ENCODE measurements at regions not wholly inside any gene's neighbourhood (a gene's known extent, or its start where the extent isn't known, plus 50 kb on each side); places are given as distances from the start of the nearest gene placed in this dataset.
A peak's percentile ranks its signal among the peaks of the same experiment; 100 is the strongest.

- no TSS peak for BruUV-seq (replicated peaks)
- H3K4me3 ChIP-seq (ENCODE audit: insufficient read depth, low read depth, low read length), result no peak overlapping the region
- H4K91ac ChIP-seq (ENCODE audit: insufficient read depth, low read depth, low read length), result no peak overlapping the region
- H3K14ac ChIP-seq (replicated peaks; ENCODE audit: low read depth, low read length), result no peak overlapping the region
- no peaks in the 10 kb centered on the region for H3K79me1 ChIP-seq (ENCODE audit: low read depth in 1 of 2, low read length in 2 of 2)
- no peak overlapping the region for H3K18ac ChIP-seq (ENCODE audit: low read depth, low read length)
- in situ Hi-C loops (cut with MboI; ENCODE audit: low sequenced_read_pairs) (loop anchor here (5.0 kb wide), 1 partner anchor 85 kb away; no protein-coding TSS in a partner anchor), intact Hi-C loops (cut with micrococcal nuclease) (no loop called here), dilution Hi-C loops (cut with HindIII; ENCODE audit: low sequenced_read_pairs, unreplicated experiment) (no loop called here)
- no peak overlapping the region for H2BK120ac ChIP-seq (ENCODE audit: low read depth, low read length)
- no peak overlapping the region for H2BK5ac ChIP-seq (ENCODE audit: low read depth, low read length, poor library complexity, severe bottlenecking)
- H3K27ac ChIP-seq (ENCODE audit: insufficient read depth, low read length), result no peak overlapping the region
- DNase-seq, result no peak
- no peak overlapping the region for H2AK9ac ChIP-seq (replicated peaks; ENCODE audit: low read depth, low read length, poor library complexity)
- H2AFZ ChIP-seq (replicated peaks; ENCODE audit: low read length, poor library complexity), result no peak overlapping the region
- H3K23ac ChIP-seq (ENCODE audit: low read depth, low read length), result no peak overlapping the region
- no peaks in the 10 kb centered on the region for H3K4me1 ChIP-seq (ENCODE audit: control insufficient read depth, insufficient read depth, low read length)
- no peak overlapping the region for H2AK5ac ChIP-seq (ENCODE audit: low read depth, low read length)
- H3K27me3 ChIP-seq (ENCODE audit: control insufficient read depth, insufficient read depth, low read length), result no peaks in the 10 kb centered on the region
- no peak for ATAC-seq (ENCODE audit: low read depth)
- WGBS, 2 experiments (ENCODE audit: extremely low coverage in 2 of 2, insufficient read length in 1 of 2), result no CpG with 5 or more reads among the region's 4 CpGs
- TF ChIP-seq RCOR1 (IDR thresholded peaks at IDR 0.05; ENCODE audit: insufficient replicate concordance, low read length) (no peak), CTCF (conservative IDR thresholded peaks at IDR 0.05; ENCODE audit: low read depth, low read length) (no peak), NFE2L2 (IDR thresholded peaks at IDR 0.05; ENCODE audit: low read depth, low read length) (peak; percentile 69; the same call in 1 of the 2 replicates), RAD21 (IDR thresholded peaks at IDR 0.05; ENCODE audit: low read length) (no peak), FOS (IDR thresholded peaks at IDR 0.05; ENCODE audit: low read depth, low read length) (no peak), CEBPB (IDR thresholded peaks at IDR 0.05; ENCODE audit: low read depth, low read length) (no peak), SMC3 (IDR thresholded peaks at IDR 0.05; ENCODE audit: low read depth, low read length) (no peak), CHD1 (IDR thresholded peaks at IDR 0.05; ENCODE audit: low read depth, low read length) (no peak), POLR2A (IDR thresholded peaks at IDR 0.05; ENCODE audit: low read depth, low read length) (no peak), ELK1 (IDR thresholded peaks at IDR 0.05; ENCODE audit: borderline replicate concordance, low read depth, low read length) (no peak), MXI1 (IDR thresholded peaks at IDR 0.05; ENCODE audit: borderline replicate concordance, low read depth, low read length) (no peak), MAZ (IDR thresholded peaks at IDR 0.05; ENCODE audit: borderline replicate concordance, low read depth, low read length) (no peak), USF2 (IDR thresholded peaks at IDR 0.05; ENCODE audit: low read depth, low read length) (no peak), RFX5 (IDR thresholded peaks at IDR 0.05; ENCODE audit: low read depth, low read length) (no peak), BHLHE40 (IDR thresholded peaks at IDR 0.05; ENCODE audit: low read depth, low read length) (no peak), MAFK (IDR thresholded peaks at IDR 0.05; ENCODE audit: low read depth, low read length) (0 out of 2 replicates have a peak, but pooled peaks have one; percentile 3)
- no peaks in the 10 kb centered on the region for H4K20me1 ChIP-seq (ENCODE audit: insufficient read depth, low read length)
- no peaks in the 10 kb centered on the region for H3K9me3 ChIP-seq (ENCODE audit: control insufficient read depth, insufficient read depth, low read length)
- H3K9ac ChIP-seq (ENCODE audit: low read depth, low read length), result no peak overlapping the region
- CTCF ChIA-PET, result no interaction called here
- H2BK20ac ChIP-seq (ENCODE audit: low read depth, low read length), result no peak overlapping the region
- H4K5ac ChIP-seq (ENCODE audit: low read depth, low read length), result no peak overlapping the region
- no peak overlapping the region for H2BK15ac ChIP-seq (ENCODE audit: low read depth, low read length)
- H3K56ac ChIP-seq (ENCODE audit: extremely low read depth, insufficient read depth, low read length), result no peak overlapping the region
- no peak overlapping the region for H3K4ac ChIP-seq (ENCODE audit: low read depth, low read length)
- H3K4me2 ChIP-seq (ENCODE audit: low read depth, low read length), result no peak overlapping the region
- POLR2A ChIA-PET (ENCODE audit: unreplicated experiment), result interaction anchor here (0.5 kb wide), 1 partner anchor 353 kb away, joined by 3 read pairs; no protein-coding TSS in a partner anchor
- no peaks in the 10 kb centered on the region for H3K9me1 ChIP-seq (ENCODE audit: insufficient read depth, low read length)
- no peaks in the 10 kb centered on the region for H3K36me3 ChIP-seq (ENCODE audit: control insufficient read depth, insufficient read depth, low read length)
- H4K8ac ChIP-seq (ENCODE audit: low read depth in 2 of 2, low read length in 2 of 2), result no peak overlapping the region
Measured at GRCh38 chr6:78251931-78252330, 599.1 kb downstream of the MEI4 start.

Measured in IMR-90 (cell line).